NCI-H345 treated with DMSO at 0.1 percent for 48 hours (cell line): ENCODE measurements at regions not wholly inside any gene's neighbourhood (a gene's known extent, or its start where the extent isn't known, plus 50 kb on each side); places are given as distances from the start of the nearest gene placed in this dataset.

Experiments
- DNase-seq: peaks from one replicate; lab custom pipeline; 2025; ENCODE audit not compliant: unreplicated experiment; lab: John Stamatoyannopoulos, UW

DNA sequence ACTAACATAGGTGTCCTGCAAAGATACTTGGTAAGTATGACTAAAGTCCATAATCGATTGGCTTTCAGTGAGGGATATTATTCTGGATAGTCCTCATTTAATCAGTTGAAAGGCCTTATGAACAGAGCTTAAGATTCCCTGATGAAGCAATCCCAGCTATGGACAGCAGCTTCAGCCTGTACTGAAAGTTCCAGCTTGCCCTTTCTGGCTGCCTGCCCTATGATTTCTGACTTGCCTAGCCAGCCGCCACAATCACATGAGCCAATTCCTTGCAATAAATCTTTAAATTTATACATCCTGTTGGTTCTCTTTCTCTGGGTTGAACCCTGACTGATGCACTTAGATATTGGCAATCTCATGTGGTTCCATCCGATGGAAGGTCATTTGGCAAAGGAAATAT lies 759.0 kb upstream of the API5 start:
- no peak for DNase-seq

DNA sequence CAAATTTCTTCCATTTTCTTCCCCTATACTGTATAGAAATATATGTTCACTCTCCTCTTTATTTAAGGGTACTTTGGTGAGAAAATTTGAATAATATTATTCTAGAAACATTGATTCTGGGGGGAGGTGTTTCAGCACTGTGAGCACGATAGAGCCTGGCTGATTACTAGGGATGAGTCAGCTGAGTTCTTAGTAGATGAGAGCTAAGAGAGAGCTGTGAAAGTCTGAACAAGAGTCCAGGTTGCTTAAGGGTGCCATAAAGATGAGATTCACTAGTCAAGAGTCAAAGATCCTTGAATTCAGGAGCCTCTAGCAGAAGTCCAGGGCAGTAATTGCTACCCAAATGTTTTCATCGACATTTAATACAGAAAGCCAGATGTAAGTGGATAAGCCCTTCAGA lies 756.6 kb upstream of the API5 start:
- no peak for DNase-seq

DNA sequence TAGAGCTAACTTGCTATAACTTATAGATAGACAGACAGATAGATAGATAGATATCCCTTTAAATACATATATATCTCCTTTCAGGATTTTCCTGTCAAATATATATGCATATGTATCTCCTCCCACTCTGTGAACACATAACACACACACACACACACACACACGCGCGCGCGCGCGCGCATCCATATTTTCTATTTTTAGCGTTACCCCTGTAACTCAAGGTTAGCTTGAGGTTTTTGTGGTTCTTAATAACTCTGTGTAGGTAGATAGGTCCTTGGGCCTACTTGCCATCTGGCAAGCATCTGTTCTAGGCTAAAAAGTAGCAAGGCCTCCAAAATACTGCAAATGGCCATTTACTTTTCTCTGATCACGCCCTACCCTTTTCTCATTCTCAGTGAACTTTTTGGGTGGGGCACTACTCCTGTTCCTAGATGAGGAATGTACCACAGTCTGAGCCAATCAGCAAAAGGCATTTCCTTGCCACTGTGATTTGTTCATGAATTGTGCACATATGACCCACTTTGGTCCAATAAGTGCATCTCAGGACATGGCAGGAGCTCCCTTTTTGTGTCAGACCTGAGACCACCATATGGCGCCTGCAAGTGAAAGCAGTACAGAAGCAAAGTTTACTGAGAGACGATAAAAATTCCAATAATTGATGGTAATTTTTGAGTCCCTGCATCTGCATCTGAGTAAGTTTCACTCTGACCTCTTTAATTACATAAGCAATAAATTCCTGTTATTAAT lies 740.5 kb upstream of the API5 start:
- no peak for DNase-seq

DNA sequence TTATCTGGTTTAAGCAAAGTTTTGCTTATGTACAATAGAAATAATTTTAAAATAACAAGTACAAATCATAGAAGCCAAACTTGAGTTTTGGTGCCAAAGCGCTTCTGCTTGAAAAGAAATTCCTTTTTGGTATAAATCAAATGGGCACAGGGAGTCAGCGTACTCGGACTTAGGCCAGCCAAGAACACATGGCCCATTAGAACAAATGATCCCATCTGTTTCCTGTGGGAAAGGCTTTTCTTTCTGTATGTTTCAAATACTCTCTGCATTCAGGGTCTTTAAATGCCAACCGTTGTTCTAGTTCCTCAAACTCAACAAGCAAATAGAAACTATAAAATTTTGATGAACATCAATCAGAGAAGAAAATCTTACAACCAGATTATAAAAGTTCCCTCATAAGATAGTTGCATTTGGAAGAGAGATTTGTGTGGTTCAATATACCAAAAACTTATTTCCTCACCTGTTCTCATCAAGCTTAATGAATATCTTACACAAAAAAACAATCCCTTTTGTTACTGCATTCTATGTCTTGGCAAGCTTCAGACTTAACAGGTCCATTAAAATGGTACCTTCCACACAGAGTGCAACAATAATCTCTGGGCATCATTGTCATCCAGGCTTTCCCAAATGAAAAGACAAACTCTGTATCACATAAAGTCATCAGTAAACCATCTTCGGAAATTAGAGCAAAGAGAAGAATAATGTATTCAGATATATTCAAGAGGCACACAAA lies 739.8 kb upstream of the API5 start:
- no peak for DNase-seq

DNA sequence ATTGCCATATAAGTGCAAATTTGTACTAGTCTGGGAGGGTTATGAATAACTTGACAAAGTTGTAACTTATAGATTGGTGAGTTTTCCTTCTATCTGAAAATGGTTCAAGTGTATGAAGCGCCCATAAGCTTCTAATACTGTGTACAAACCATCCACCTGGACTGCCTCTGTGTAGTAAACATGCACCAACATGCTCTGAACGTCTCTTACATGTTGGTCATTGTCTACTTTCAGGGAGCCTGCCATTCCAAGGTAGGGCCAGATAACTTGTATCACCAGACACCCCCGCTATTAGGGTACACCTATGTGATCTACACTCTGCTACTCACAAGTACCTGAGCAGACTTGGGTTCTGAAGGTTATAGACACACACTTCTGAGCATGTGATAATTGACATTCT lies 735.5 kb upstream of the API5 start:
- no peak for DNase-seq

DNA sequence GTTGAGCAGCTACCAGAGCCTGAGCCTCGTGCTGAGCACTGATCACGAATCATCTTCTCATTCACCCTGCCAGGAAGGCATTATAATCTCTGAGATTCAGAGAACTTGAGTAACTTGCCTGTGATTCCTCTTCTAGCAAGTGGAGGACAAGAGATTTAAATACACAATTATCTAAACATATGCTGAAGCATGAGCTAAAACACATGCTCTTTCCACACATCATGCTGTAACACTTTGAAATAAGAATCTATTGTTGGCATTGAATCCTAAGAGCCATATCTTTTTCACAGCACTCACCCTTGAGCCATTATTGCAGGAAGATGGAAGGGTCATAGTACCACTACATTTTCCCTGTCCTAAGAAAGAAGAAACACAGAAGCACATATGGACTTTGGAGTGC lies 722.5 kb upstream of the API5 start:
- DNase-seq, result no peak

DNA sequence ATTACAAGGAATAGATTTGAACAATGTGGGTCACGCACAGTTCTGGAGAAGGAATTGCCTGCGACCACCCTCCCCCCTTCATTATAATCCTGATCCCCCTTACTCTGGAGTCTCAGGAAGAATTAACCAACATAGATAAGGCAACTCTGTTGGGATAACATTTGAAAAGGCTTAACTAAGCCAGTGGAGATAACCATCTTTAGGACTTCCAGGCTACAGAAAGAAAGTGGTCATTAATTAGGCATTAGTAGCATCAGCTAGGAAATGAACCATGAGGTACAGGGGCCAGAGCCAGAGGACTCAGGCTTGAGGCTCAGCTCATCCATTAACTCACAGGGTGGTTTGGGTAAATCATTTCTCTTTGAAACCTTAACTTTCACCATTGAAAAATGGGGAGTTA lies 720.0 kb upstream of the API5 start:
- DNase-seq, result no peak

DNA sequence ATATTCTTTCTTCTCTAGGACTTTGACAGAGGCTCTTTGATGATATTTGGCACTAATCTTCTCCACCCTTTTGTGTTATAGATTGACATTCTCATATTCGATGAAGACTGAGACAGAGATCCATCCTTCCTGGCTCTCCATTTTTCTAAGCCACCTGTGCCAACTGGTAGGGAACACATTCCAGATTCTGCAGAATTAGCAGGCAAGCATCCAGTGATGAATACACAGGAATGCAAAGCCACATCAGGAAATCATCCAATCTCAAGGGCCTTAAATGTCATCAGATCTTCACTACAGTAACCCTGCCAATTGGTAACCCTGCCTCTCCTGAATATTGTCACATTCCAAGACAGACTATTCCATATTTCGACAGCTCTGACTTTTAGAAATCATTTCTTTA lies 718.4 kb upstream of the API5 start:
- DNase-seq, result no peak

DNA sequence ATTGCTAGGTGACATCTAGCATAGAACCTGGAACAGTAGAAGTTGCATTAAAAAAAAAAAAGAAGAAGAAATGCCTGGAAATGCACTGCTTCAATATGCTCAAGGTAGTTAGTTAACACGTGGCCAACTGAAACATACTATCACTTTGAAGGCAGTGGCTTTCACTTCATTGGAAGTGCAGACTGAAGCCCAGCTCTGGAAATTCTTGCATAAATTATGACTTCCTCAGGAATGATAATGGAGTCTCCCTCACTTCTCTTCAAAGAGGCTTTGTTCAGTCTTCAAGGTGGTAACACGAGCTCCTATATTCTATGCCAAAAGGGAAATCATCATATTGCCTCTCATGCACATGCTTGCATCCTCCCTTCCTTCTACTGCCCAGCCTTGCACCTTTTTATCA lies 715.9 kb upstream of the API5 start:
- no peak for DNase-seq

DNA sequence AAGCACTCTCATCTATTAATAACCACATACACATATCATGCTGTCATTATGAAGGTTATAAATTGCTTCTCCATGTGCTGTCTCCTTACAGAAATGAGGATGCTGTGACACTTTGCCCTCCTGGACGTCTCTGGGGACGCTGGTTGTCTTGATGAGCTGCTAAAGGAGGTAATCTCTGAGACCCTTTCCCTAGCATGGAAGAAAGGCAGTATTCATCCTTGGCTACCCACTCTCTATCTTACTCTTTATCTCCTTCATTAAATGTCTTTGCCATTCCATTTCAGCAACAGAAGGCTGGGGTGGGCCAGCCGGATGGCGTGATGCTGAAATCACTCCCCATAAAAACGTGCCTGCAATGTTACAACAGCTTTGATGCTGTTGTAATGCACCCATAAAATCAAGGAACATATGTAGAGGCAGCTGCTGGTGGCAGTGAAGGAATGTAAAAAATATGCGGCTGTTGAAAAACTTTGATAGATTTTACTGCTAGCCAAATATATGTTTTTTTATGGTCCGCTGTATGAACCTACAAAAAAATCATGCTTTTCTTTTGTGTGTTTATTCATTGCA lies 715.1 kb upstream of the API5 start:
- no peak for DNase-seq

DNA sequence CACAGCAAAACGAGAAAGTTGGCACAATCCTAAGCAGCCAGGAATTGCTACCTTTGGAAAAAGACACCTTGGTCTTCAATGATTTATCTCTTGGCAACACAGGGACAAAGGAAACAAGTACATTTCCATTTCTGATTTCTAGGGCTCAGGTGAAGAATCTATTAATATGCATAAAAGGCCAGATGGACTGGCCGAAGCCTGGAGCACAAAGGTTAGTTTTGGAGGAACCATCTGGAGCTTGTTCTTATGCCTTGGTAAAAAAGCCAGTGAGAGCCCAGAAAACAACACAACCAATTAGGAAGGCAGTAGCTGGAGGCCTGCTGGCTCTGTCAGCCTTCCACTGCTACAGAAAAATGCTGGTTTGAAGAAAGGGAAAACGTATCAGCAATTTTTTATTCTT lies 713.5 kb upstream of the API5 start:
- DNase-seq, result no peak

DNA sequence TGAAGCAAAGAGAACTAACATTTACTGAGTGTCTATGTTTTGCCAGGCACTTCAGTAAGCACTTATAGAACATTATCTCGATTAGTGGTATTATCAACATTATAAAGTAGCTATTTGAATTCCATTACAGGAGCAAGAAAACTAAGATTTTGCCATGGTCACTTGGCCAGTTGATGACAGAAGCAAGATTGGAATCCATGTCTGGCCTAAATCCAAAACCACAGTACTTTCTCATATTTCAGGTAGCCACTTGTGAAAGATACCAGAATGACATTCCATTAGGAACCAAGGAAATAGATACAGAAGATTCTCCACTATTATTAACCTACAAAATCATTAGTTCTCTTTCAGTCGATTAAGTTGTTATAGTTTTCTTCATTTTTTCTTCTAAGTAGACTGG lies 691.0 kb upstream of the API5 start:
- no peak for DNase-seq

DNA sequence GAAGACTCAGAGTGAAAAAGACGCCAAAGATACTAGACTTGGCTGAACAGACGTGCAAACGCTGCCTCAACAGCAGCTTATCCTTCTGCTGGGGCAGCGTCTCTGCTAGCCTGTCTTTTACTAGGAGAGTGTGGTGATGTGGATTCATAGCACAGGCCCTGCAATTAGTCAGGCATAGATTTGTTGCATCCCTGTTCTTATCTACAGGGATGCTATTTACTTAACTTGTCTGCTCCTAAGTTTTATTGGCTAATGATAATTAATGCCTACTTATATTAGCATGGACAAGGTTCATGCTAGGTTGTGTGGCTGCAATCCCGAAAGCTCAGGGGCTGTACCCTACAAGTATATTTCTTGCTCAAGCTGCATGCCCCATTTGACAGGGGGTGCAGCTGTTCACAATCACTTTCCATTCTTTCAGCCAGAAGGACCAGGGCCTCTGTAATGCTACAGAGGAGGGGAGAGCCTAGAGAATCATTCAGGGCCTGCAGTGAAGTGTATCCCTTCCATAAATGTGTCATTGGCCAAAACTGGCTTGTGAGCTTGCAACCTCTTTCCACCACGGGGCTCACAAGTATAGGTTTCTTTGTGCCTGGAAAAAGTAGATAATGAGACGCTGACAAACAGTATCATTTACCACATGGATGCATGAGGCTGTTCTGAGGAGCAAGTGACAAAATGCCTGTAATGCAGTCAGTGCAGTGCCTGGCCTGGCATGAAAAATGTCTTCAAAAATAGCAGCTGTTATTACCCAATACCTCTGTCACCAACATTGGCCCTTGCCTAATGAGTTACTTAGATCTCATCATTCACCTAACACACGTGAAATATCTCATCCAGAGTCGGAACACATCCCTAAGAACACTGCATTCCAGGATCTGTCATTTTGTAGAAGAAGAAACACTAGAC lies 685.8 kb upstream of the API5 start:
- DNase-seq, result no peak

DNA sequence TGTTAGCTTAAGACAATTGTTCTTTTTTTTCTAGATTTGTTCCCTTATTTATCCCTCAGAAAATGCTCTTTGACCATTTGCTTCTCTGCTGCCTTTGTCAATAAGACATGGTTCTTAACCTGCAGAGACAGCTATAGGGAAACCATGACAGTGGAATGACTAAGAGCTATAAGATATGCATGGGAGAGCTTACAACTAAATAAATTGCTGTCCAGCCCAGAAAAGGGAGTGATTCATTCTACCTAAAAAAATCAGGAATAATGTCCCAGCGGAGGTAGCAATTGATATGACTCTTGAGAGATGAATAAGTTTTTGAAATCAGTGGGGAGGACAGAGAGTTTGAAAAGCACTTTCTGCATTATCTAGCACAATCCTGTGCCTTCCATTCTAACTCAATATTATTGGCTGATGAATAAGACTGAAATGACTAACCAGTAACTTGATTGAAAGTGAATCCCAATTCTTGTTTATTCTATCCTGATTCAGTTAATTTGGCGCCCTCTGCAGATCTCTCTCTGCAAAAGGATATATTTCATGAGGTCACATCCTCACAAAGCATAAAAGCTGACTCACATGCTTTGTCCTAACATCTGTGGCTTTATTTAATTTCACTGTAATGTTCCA lies 680.5 kb upstream of the API5 start:
- DNase-seq, result no peak

DNA sequence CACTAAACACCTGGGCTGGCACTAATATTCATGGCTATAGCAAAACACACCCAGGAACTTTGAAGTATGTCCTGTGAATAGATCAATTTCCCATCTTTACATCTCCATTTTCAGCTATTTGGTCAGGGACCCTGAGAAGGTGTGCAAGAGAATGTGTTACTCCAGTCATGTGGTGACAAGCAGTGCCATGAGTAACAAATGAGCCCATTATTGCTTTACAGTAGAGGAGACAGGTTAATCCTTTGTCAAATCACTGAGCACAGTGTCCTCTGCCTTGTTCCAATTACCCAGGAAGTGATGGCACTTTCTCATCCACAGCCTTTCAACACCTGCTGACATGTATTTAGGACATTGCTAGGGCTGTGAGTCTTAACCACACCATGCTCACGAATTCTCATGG lies 664.8 kb upstream of the API5 start:
- DNase-seq, result no peak

DNA sequence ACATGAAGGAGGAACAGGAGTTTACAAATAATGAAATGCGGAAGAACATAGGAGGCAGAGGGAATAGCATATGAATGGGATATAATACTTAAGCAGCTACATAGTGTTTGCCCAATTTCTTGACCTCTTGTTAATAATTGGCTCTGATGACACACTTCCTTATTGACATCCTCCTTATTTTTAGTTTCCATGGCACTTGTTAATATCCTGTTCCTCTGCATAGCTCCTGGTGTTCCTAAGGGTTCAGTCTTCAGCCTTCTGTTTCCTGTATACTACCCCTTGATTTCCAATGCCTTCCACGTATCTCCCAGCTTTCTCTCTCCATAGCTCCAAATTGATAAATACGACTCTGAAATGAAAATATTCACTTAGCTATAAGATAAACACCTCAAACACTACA lies 663.8 kb upstream of the API5 start:
- DNase-seq, result no peak

DNA sequence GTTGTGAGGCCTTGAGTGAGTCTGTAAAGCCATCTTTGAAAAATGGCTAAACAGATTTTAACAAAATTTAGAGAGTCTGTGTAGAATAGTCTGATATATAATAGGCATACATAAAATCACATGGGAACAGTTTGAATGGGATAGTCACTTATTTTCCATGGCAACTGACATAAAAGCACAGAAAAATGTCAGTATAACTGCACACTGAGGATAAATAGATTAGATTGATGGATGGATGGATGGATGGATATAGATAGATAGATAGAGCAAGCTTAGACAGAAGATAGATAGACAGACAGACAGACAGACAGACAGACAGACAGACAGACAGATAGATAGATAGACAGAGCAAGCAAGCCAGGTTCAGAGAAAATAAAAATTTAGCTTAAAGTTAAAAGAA lies 660.2 kb upstream of the API5 start:
- no peak for DNase-seq

DNA sequence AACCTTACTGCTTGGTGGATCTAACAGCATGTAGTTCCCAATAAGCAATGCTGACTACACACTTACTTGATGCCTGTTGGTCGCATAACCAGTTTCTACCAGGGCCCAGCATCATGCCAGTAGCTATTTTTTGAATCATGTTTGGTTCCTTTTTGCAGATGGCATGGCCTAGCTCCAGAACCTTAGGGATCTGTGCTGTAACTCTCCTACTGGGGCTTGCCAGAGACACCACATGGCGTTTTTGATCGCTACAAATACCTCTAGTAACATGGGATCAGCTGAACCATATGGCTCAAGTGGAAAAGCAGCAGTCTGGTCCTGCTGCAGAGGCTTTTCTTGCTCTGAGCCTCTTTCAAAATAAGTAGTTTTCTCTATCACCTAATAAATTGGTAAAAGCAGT lies 654.6 kb upstream of the API5 start:
- no peak for DNase-seq

DNA sequence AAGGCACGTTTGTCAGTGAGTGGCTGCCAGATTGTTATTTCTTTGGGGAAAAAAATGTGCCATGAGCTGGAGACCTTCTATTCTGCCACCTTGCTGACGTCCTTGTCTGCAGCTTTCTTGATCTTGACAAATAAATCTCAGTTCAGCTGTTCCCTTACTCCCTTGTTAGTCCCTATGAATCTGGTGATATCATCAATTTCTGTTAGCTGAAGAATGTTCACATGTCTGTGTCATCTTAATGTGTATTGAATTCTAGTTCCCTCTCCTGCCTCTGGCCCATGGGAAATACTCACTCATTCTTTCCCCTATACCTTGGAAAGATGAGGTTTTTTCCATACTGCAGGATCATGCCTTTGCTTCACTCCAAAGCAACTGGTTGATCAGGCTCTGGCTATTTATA lies 649.9 kb upstream of the API5 start:
- DNase-seq, result no peak

DNA sequence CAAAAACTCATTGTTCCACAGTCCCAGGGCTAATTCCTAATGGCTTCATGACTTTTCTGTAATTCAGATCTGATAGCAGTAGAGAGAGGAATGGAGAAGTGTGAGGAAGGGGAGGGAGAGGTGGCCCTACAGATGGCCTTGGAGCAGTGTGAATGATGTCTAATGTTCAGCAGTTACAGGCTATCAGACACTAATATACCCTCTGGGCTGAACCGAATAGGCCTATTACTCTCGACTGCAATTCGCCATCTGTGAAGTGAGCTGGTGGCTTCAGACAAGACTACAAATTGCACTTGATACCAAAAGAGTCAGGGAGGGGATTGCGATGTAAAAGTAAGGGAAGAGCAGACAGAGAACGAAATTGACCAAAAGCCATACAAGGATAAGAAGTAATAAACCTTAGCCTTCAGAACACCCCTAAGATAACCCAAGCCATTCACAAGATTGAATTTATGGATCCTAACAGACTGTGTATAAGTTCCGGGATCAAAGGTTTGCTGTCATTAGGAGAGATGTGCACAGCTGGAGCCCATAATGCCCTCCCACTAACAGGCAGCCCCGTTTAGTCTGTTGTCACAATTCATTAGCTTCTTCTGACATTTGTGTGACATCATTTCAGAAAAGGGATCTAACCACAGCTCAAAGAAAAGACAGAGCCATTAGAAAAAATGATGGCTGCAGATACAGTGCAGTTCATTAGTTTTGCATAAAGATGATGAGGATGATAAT lies 642.4 kb upstream of the API5 start:
- no peak for DNase-seq
